ENCODE measurements at regions not wholly inside any gene's neighbourhood (a gene's known extent, or its start where the extent isn't known, plus 50 kb on each side); places are given as distances from the start of the nearest gene placed in this dataset.

DNA sequence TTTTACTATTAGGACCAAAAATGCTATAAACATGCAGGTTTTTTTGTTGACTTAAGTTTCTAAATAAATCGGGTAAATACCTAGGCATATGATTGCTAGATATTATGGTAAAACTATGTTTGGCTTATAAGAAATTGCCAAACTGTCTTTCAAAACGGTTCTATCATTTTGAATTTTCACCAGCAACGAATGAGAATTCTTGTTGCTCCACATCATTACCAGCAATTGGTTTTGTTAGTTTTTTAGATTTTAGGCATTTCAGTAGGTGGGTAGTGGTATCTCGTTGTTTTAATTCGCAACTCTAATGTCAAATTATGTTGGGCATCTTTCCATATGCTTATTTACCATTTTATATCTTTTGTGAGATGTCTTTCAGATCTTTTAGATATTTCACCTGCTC lies 510.2 kb downstream of the JRKL start:
- H3K27ac ChIP-seq (ENCODE audit: low read length) = no peak overlapping the region
- H3K9me3 ChIP-seq (ENCODE audit: insufficient read depth, low read length) = no peaks in the 10 kb centered on the region
- H4K20me1 ChIP-seq (ENCODE audit: insufficient read depth, low read length) = no peaks in the 10 kb centered on the region
- no peaks in the 10 kb centered on the region for H3K79me2 ChIP-seq (ENCODE audit: low read length)
- H3K4me1 ChIP-seq (ENCODE audit: low read length) = no peaks in the 10 kb centered on the region
- H3K36me3 ChIP-seq (replicated peaks; ENCODE audit: low read depth, low read length) = no peaks in the 10 kb centered on the region
- H3K4me3 ChIP-seq (ENCODE audit: low read length) = no peak overlapping the region
- H3K9ac ChIP-seq (ENCODE audit: low read length) = no peak overlapping the region
- no peak overlapping the region for H2AFZ ChIP-seq (ENCODE audit: low read depth, low read length)
- no peak overlapping the region for H3K4me2 ChIP-seq (ENCODE audit: low read length)
- TF ChIP-seq, protein P1, sequence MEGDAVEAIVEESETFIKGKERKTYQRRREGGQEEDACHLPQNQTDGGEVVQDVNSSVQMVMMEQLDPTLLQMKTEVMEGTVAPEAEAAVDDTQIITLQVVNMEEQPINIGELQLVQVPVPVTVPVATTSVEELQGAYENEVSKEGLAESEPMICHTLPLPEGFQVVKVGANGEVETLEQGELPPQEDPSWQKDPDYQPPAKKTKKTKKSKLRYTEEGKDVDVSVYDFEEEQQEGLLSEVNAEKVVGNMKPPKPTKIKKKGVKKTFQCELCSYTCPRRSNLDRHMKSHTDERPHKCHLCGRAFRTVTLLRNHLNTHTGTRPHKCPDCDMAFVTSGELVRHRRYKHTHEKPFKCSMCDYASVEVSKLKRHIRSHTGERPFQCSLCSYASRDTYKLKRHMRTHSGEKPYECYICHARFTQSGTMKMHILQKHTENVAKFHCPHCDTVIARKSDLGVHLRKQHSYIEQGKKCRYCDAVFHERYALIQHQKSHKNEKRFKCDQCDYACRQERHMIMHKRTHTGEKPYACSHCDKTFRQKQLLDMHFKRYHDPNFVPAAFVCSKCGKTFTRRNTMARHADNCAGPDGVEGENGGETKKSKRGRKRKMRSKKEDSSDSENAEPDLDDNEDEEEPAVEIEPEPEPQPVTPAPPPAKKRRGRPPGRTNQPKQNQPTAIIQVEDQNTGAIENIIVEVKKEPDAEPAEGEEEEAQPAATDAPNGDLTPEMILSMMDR (IDR thresholded peaks at IDR 0.05; ENCODE audit: low read depth, low read length) = no peak
- no peaks in the 10 kb centered on the region for H3K27me3 ChIP-seq (ENCODE audit: low read depth, low read length)

DNA sequence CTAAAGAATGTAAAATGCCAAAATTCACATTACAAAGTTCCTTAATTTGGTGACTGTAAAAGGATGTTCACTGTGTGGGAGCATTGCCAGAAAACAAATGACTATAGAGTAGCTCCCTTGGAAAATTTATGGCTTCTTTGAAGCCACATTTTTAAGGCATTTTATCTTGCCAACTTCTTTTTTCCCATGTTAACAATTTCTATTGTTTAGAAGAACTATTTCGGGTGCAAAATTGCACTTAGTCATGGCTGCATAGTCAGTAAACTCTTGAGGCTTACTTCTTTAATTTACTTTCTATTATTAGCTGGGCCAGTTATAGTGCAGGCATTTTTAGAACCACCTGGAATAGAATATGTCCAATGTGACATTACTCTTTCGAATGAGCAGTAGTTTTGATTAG lies 515.3 kb downstream of the JRKL start:
- no peaks in the 10 kb centered on the region for H3K27me3 ChIP-seq (ENCODE audit: low read depth, low read length)
- no peak overlapping the region for H3K4me2 ChIP-seq (ENCODE audit: low read length)
- no peak overlapping the region for H3K27ac ChIP-seq (ENCODE audit: low read length)
- H4K20me1 ChIP-seq (ENCODE audit: insufficient read depth, low read length) = no peaks in the 10 kb centered on the region
- H3K4me3 ChIP-seq (ENCODE audit: low read length) = no peak overlapping the region
- no peak overlapping the region for H2AFZ ChIP-seq (ENCODE audit: low read depth, low read length)
- no peak for TF ChIP-seq EZH2phosphoT487 (IDR thresholded peaks at IDR 0.05; ENCODE audit: low read depth)
- TF ChIP-seq, protein P1 (IDR thresholded peaks at IDR 0.05; ENCODE audit: low read depth, low read length) = no peak
- H3K9ac ChIP-seq (ENCODE audit: low read length) = no peak overlapping the region
- no peaks in the 10 kb centered on the region for H3K79me2 ChIP-seq (ENCODE audit: low read length)
- H3K4me1 ChIP-seq (ENCODE audit: low read length) = no peaks in the 10 kb centered on the region
- H3K9me3 ChIP-seq (ENCODE audit: insufficient read depth, low read length) = no peaks in the 10 kb centered on the region
- H3K36me3 ChIP-seq (replicated peaks; ENCODE audit: low read depth, low read length) = no peaks in the 10 kb centered on the region

DNA sequence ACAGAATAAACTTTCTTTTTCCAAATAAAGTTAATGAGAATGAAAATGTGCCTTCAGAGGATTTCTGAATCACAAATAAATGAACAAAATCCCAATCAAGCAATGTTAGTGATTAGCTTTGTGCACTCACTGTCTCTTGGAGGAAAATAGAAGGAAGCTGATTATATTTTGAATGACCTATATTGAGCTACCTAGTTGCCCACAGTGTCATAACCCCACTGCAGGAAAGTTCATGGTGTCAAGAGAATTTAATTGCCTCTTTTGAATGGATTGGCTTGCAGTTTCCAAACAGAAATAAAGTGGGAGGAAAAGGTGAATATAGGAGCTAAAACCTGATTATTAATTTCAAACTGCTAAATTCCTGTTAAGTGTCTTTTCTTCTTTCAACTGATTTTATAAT lies 515.9 kb downstream of the JRKL start:
- Histone ChIP-seq H3K4me2 (ENCODE audit: low read length) (no peak overlapping the region), H3K4me1 (ENCODE audit: low read length) (no peaks in the 10 kb centered on the region), H3K36me3 (replicated peaks; ENCODE audit: low read depth, low read length) (no peaks in the 10 kb centered on the region), H3K79me2 (ENCODE audit: low read length) (no peaks in the 10 kb centered on the region), H3K27me3 (ENCODE audit: low read depth, low read length) (no peaks in the 10 kb centered on the region), H3K9me3 (ENCODE audit: insufficient read depth, low read length) (no peaks in the 10 kb centered on the region), H3K9ac (ENCODE audit: low read length) (no peak overlapping the region), H3K4me3 (ENCODE audit: low read length) (no peak overlapping the region), H4K20me1 (ENCODE audit: insufficient read depth, low read length) (no peaks in the 10 kb centered on the region), H2AFZ (ENCODE audit: low read depth, low read length) (no peak overlapping the region), H3K27ac (ENCODE audit: low read length) (no peak overlapping the region)
- TF ChIP-seq, protein P1 (IDR thresholded peaks at IDR 0.05; ENCODE audit: low read depth, low read length) = no peak
- no peak for TF ChIP-seq EZH2phosphoT487 (IDR thresholded peaks at IDR 0.05; ENCODE audit: low read depth)

DNA sequence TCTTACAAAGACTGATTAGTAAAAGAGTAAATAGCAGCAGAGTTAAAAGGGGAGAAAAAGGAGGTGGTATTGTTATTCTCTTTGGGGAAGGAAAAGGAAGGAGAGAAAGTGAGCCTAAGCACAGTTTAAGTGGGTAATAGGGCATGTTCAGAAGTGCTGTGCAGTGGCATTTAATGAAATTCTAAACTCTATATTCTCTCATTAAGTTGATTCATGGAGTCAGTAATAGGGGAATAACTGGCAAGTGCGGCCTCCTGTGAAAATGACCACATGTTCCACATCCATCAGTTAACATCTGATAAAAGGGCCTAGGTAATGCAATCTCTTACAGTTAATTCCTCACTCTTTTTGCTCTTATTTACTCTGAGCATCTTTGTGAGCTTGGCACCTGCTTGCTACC lies 516.7 kb downstream of the JRKL start:
- no peaks in the 10 kb centered on the region for H3K36me3 ChIP-seq (replicated peaks; ENCODE audit: low read depth, low read length)
- H3K27ac ChIP-seq (ENCODE audit: low read length) = no peak overlapping the region
- TF ChIP-seq, protein P1 (IDR thresholded peaks at IDR 0.05; ENCODE audit: low read depth, low read length) = no peak
- no peak overlapping the region for H3K4me3 ChIP-seq (ENCODE audit: low read length)
- no peaks in the 10 kb centered on the region for H3K79me2 ChIP-seq (ENCODE audit: low read length)
- no peaks in the 10 kb centered on the region for H3K9me3 ChIP-seq (ENCODE audit: insufficient read depth, low read length)
- H3K9ac ChIP-seq (ENCODE audit: low read length) = no peak overlapping the region
- no peaks in the 10 kb centered on the region for H4K20me1 ChIP-seq (ENCODE audit: insufficient read depth, low read length)
- no peak overlapping the region for H3K4me2 ChIP-seq (ENCODE audit: low read length)
- H2AFZ ChIP-seq (ENCODE audit: low read depth, low read length) = no peak overlapping the region
- no peaks in the 10 kb centered on the region for H3K4me1 ChIP-seq (ENCODE audit: low read length)
- no peaks in the 10 kb centered on the region for H3K27me3 ChIP-seq (ENCODE audit: low read depth, low read length)

Data from OCI-LY3 (cell line).